ENCODE measurements at regions not wholly inside any gene's neighbourhood (a gene's known extent, or its start where the extent isn't known, plus 50 kb on each side); places are given as distances from the start of the nearest gene placed in this dataset.

DNA sequence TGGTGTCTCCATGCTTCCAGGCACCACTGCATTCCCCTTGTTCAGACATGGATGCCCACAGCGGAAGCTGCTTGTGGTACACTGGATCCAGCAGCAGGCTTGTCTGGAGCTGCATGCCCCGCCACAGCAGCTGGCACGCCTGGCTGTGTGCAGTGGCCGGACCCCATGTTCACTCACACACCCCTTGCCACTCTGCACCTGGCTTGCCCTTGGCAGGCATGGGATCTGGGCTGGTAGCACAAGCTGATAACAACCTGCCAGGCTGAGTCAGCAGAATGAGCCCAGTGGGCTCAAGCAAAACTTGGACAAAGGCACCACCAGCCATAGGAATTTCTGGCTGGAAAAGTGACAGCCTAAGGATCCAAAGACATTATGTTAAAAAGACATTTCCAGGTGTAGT, 91.8 kb upstream of the TMEM168 start:
- no peak for TF ChIP-seq EP300 (IDR thresholded peaks at IDR 0.05)
- no peak for TF ChIP-seq POLR2A (IDR thresholded peaks at IDR 0.05)
- TF ChIP-seq CTCF (IDR thresholded peaks at IDR 0.05), result no peak
- no peak for TF ChIP-seq POLR2AphosphoS5 (IDR thresholded peaks at IDR 0.05)
- Histone ChIP-seq H3K36me3 (no peaks in the 10 kb centered on the region), H3K27ac (no peak overlapping the region), H3K9me3 (no peaks in the 10 kb centered on the region), H3K27me3 (no peaks in the 10 kb centered on the region), H3K4me3 (no peak overlapping the region), H3K4me1 (peaks cover 0 to 11% (median 0%) of the 10 kb centered on the region in 3 donors)
- WGBS, 2 donors (ENCODE audit: low coverage in 1 of 2), result 94 to 100% methylated on average over 1 to 3 of the region's 4 CpGs
- no peak for ATAC-seq

GRCh38 chr7:112880818-112881418, 90.7 kb upstream of the TMEM168 start:
- Histone ChIP-seq H3K27me3 (no peaks in the 10 kb centered on the region), H3K4me1 (peaks cover 0 to 11% (median 0%) of the 10 kb centered on the region in 3 donors), H3K9me3 (no peaks in the 10 kb centered on the region), H3K36me3 (no peaks in the 10 kb centered on the region), H3K4me3 (no peak overlapping the region), H3K27ac (no peak overlapping the region)
- WGBS, 2 donors (ENCODE audit: low coverage in 1 of 2), result 90 to 100% methylated on average over 1 to 6 of the region's 10 CpGs
- no peak for ATAC-seq
- TF ChIP-seq CTCF (IDR thresholded peaks at IDR 0.05) (no peak), POLR2A (IDR thresholded peaks at IDR 0.05) (no peak), POLR2AphosphoS5 (IDR thresholded peaks at IDR 0.05) (no peak), EP300 (IDR thresholded peaks at IDR 0.05) (no peak)

DNA sequence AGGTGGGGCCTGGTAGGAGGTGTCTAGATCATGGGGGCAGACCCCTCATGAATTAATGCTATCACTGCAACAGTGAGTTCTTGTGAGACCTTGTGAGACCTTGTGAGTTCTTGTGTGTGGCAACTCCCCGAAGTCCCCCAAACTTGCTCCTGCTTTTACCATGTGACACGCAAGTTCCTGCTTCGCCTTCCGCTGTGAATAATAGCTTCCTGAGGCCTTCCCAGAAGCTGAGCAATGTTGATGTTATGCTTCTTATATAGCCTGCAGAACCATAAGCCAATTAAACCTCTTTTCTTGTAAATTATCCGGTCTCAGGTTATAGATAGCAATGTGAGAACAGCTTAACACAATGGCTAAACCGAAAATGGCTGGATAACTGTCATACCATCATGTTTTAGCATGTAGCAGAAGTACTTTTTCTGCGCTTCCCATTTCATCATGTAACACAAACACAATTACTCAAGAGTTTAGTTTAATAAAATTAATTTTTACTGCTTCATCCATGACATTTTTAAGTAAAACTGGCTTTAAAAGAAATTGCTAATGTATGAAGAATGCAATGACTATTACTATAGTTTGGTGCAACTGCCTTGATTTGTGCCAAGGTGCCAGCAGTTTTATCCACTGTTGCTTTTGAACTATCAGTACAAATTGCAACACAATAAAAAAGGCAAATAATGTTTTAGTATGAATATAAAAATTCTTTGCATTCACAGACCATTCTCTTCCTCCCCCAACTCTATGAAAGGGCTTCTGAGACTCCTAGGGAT, 87.7 kb upstream of the TMEM168 start:
- TF ChIP-seq POLR2AphosphoS5 (IDR thresholded peaks at IDR 0.05) (no peak), EP300 (IDR thresholded peaks at IDR 0.05) (no peak), POLR2A (IDR thresholded peaks at IDR 0.05) (no peak), CTCF (IDR thresholded peaks at IDR 0.05) (no peak)
- no peak overlapping the region for H3K4me3 ChIP-seq
- no peaks in the 10 kb centered on the region for H3K36me3 ChIP-seq
- peaks cover 0 to 1% (median 0%) of the 10 kb centered on the region in 3 donors for H3K4me1 ChIP-seq
- WGBS, 2 donors (ENCODE audit: low coverage in 1 of 2), result 94 to 95% methylated on average over 6 to 7 of the region's 7 CpGs
- H3K27me3 ChIP-seq, result no peaks in the 10 kb centered on the region
- no peak overlapping the region for H3K27ac ChIP-seq
- no peaks in the 10 kb centered on the region for H3K9me3 ChIP-seq
- ATAC-seq, result no peak

- Histone ChIP-seq H3K27me3 (no peaks in the 10 kb centered on the region), H3K4me3 (no peak overlapping the region), H3K27ac (no peak overlapping the region), H3K36me3 (no peaks in the 10 kb centered on the region), H3K4me1 (no peaks in the 10 kb centered on the region), H3K9me3 (no peaks in the 10 kb centered on the region)
- TF ChIP-seq POLR2A (IDR thresholded peaks at IDR 0.05) (no peak), EP300 (IDR thresholded peaks at IDR 0.05) (no peak)
- WGBS, 2 donors (ENCODE audit: low coverage in 1 of 2), result 93 to 100% methylated on average over 1 of the region's 1 CpG
- ATAC-seq, result no peak
Measured at GRCh38 chr7:112876877-112877276, 86.7 kb upstream of the TMEM168 start.

- H3K27ac ChIP-seq, result no peak overlapping the region
- H3K36me3 ChIP-seq, result no peaks in the 10 kb centered on the region
- no peaks in the 10 kb centered on the region for H3K27me3 ChIP-seq
- no peaks in the 10 kb centered on the region for H3K9me3 ChIP-seq
- H3K4me3 ChIP-seq, result no peak overlapping the region
- no peaks in the 10 kb centered on the region for H3K4me1 ChIP-seq
- WGBS, 2 donors (ENCODE audit: low coverage in 1 of 2), result 88 to 94% methylated on average over 1 to 3 of the region's 4 CpGs
- no peak for ATAC-seq
- TF ChIP-seq CTCF (IDR thresholded peaks at IDR 0.05) (no peak), EP300 (IDR thresholded peaks at IDR 0.05) (no peak), POLR2AphosphoS5 (IDR thresholded peaks at IDR 0.05) (no peak), POLR2A (IDR thresholded peaks at IDR 0.05) (no peak)
Measured at GRCh38 chr7:112874909-112875308, 84.7 kb upstream of the TMEM168 start.

All from gastroesophageal sphincter (tissue), 4 donors.